Smooth muscle cell (in vitro differentiated cells): ENCODE measurements at regions not wholly inside any gene's neighbourhood (a gene's known extent, or its start where the extent isn't known, plus 50 kb on each side); places are given as distances from the start of the nearest gene placed in this dataset.
"Not testable (repeated sequence)": the region's sequence is repeated elsewhere in the genome, so short reads cannot be mapped to it uniquely, and the experiment has no call there.

Experiments used
- DNase-seq: peaks from one replicate; lab custom pipeline; 2025; ENCODE audit not compliant: unreplicated experiment; lab: John Stamatoyannopoulos, UW
- H2AFZ ChIP-seq: fragments of 200-600 bp; sonication (generic); 2 replicates; pipeline ENCODE4 v1.6.0; 2016; ENCODE audit warnings: antibody characterized with exemption, low read depth, mild to moderate bottlenecking
- H3F3A ChIP-seq: fragments of 200-600 bp; sonication (generic); 2 replicates; pipeline ENCODE4 v1.6.0; 2017; ENCODE audit warnings: antibody characterized with exemption, low read depth
- H3K27ac ChIP-seq: fragments of 200-600 bp; sonication (generic); 2 replicates; pipeline ENCODE4 v1.5.1; 2016; ENCODE audit warnings: low read depth, mild to moderate bottlenecking
- H3K27me3 ChIP-seq: fragments of 200-600 bp; sonication (generic); 2 replicates; pipeline ENCODE4 v1.6.1; 2016; ENCODE audit warnings: low read depth, mild to moderate bottlenecking
- H3K36me3 ChIP-seq: fragments of 200-600 bp; sonication (generic); 2 replicates; pipeline ENCODE4 v1.5.1; 2016; ENCODE audit warnings: low read depth
- H3K4me1 ChIP-seq: fragments of 200-600 bp; sonication (generic); 2 replicates; pipeline ENCODE4 v1.5.1; 2016; ENCODE audit warnings: low read depth
- H3K4me2 ChIP-seq: fragments of 200-600 bp; sonication (generic); 2 replicates; pipeline ENCODE4 v1.6.0; 2016; ENCODE audit warnings: mild to moderate bottlenecking
- H3K4me3 ChIP-seq: fragments of 200-600 bp; sonication (generic); 2 replicates; pipeline ENCODE4 v1.5.1; 2016; ENCODE audit warnings: mild to moderate bottlenecking
- H3K79me2 ChIP-seq: fragments of 200-600 bp; sonication (generic); 2 replicates; pipeline ENCODE4 v1.6.0; 2016; ENCODE audit warnings: low read depth, mild to moderate bottlenecking
- H3K9ac ChIP-seq: fragments of 200-600 bp; sonication (generic); 2 replicates; pipeline ENCODE4 v1.6.0; 2016; ENCODE audit warnings: low read depth
- H3K9me3 ChIP-seq: fragments of 200-600 bp; sonication (generic); replicated peaks from 2 replicates; pipeline ENCODE4 v1.5.1; 2016; ENCODE audit warnings: low read depth
- H4K20me1 ChIP-seq: fragments of 200-600 bp; sonication (generic); 2 replicates; pipeline ENCODE4 v1.6.0; 2016; ENCODE audit warnings: low read depth
- CTCF ChIP-seq: fragments of 200-600 bp; sonication (generic); IDR thresholded peaks from 2 replicates; pipeline ENCODE4 v1.5.1; 2017; ENCODE audit warnings: borderline replicate concordance, mild to moderate bottlenecking, antibody characterized with exemption; ENCODE audit not compliant: insufficient read depth, poor library complexity, severe bottlenecking
- WGBS: methylation state at CpG from one replicate; pipeline ENCODE4 v1.1.7; 2016; ENCODE audit warnings: low lambda C conversion rate; 5-methylcytosine and 5-hydroxymethylcytosine counted together

GRCh38 chr1:105459759-105460158 is 1596.7 kb upstream of the PRMT6 start:
- Histone ChIP-seq H3F3A (no peaks in the 10 kb centered on the region), H2AFZ (no peak overlapping the region), H3K9me3 (no peaks in the 10 kb centered on the region), H3K36me3 (no peaks in the 10 kb centered on the region), H4K20me1 (no peaks in the 10 kb centered on the region), H3K4me2 (no peak overlapping the region), H3K9ac (no peak overlapping the region), H3K27me3 (no peaks in the 10 kb centered on the region), H3K4me1 (no peaks in the 10 kb centered on the region), H3K27ac (no peak overlapping the region), H3K79me2 (no peaks in the 10 kb centered on the region), H3K4me3 (no peak overlapping the region)
- no peak for TF ChIP-seq CTCF
- DNase-seq, result no peak

GRCh38 chr1:105462308-105462707 is 1594.2 kb upstream of the PRMT6 start:
- Histone ChIP-seq H3K4me3 (no peak overlapping the region), H4K20me1 (no peaks in the 10 kb centered on the region), H3K4me1 (no peaks in the 10 kb centered on the region), H3K4me2 (no peak overlapping the region), H3K79me2 (no peaks in the 10 kb centered on the region), H2AFZ (no peak overlapping the region), H3K27ac (no peak overlapping the region), H3K36me3 (no peaks in the 10 kb centered on the region), H3K9ac (no peak overlapping the region), H3K9me3 (no peaks in the 10 kb centered on the region), H3F3A (no peaks in the 10 kb centered on the region), H3K27me3 (no peaks in the 10 kb centered on the region)
- no peak for DNase-seq
- no peak for TF ChIP-seq CTCF
- 84% methylated on average over 2 of the region's 2 CpGs for WGBS

GRCh38 chr1:105467549-105467948 is 1588.9 kb upstream of the PRMT6 start:
- no peak for TF ChIP-seq CTCF
- Histone ChIP-seq H3K36me3 (no peaks in the 10 kb centered on the region), H3K27ac (no peak overlapping the region), H3K9ac (no peak overlapping the region), H3K27me3 (no peaks in the 10 kb centered on the region), H3K79me2 (no peaks in the 10 kb centered on the region), H3F3A (no peaks in the 10 kb centered on the region), H3K4me2 (no peak overlapping the region), H2AFZ (no peak overlapping the region), H3K4me1 (no peaks in the 10 kb centered on the region), H3K4me3 (no peak overlapping the region), H3K9me3 (no peaks in the 10 kb centered on the region), H4K20me1 (no peaks in the 10 kb centered on the region)
- no peak for DNase-seq

GRCh38 chr1:105470541-105470940 is 1585.9 kb upstream of the PRMT6 start:
- not testable (repeated sequence) for H3K79me2 ChIP-seq, H3K36me3 ChIP-seq, H3K9me3 ChIP-seq, H3K4me2 ChIP-seq, H3K27me3 ChIP-seq, H3K4me3 ChIP-seq, H4K20me1 ChIP-seq, H2AFZ ChIP-seq, H3K4me1 ChIP-seq, H3F3A ChIP-seq, H3K9ac ChIP-seq, DNase-seq, H3K27ac ChIP-seq
- 78% methylated on average over 7 of the region's 7 CpGs for WGBS
